HG03103 (cell line): ENCODE measurements at regions not wholly inside any gene's neighbourhood (a gene's known extent, or its start where the extent isn't known, plus 50 kb on each side); places are given as distances from the start of the nearest gene placed in this dataset.

Source experiments
- ATAC-seq: cut with Tn5 transposase; IDR thresholded peaks from one replicate; pipeline ENCODE4 v1.9.1; 2021; ENCODE audit warnings: low read depth; ENCODE audit not compliant: unreplicated experiment

- ATAC-seq: no peak
Observed at GRCh38 chr1:94622757-94623156, 81.2 kb upstream of the F3 start.

- ATAC-seq: no peak
Observed at GRCh38 chr1:94621802-94622201, 80.2 kb upstream of the F3 start.

- no peak for ATAC-seq
Observed at GRCh38 chr1:94621395-94621794, 79.8 kb upstream of the F3 start.

DNA sequence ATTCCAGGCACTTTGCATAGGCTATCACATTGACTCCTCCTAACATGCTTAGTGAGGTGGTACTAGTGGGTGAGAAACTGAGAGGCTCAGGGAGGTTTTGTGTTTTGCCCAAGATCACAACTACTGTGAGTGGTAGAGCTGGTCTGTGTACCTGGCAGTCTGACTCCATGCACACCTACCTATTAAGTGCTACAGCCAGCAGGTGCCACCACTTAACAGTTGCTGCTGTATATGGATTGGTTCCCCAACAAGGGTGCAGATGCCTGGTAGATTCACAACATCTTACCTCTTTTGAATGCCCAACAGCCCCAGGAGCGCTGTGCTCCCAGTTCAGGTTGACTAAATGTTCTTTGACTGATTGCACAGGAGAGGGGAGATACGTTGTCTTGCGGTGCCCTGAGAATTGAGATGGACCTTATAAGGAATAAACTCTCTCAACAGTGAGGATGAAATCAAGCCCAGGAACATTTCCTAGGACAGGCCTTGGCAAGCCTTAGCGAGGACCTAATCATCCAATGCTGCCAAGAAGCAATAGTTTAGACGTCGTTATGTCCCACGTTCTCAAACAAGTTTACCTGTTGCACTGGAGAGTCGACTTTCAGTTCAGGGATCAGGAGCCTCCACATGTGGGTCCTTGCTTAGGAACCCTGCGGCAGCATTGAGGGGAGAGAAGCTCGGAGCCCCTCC, 78.9 kb upstream of the F3 start:
- ATAC-seq: no peak

- no peak for ATAC-seq
Observed at GRCh38 chr1:94619731-94620130, 78.2 kb upstream of the F3 start.

DNA sequence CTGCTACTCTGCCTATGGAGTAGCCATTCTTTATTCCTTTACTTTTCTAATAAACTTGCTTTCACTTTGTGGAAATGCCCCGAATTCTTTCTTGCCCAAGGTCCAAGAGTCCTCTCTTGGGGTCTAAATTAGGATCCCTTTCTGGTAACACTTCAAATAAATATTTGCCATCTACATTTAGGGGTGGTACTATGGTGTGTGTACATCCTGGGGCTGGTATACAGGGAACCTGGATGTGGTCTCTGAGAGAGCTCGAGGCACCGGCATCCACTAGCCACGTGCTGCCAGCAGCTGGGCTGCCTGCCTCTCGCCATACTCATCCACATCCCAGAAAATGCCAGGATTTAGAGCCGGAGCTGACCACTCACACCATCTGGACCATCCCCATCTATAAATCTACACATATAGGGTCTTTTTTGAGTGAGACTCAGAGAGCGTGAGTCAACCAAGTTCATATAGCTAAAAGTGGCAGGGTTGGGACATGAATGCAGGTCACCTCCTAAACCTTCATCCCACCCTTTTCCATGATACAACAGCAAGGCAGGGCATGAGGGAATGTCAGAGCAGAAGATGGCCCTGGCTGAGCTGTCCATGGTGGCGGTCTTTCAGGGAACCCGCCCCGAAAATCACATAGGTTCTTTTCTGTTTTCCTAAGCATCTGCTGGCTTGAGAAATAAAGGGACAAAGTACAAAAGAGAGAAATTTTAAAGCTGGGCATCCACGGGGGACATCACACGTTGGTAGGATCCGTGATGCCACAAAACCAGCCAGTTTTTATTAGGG, 76.6 kb upstream of the F3 start:
- ATAC-seq: no peak

GRCh38 chr1:94617134-94617805, 75.7 kb upstream of the F3 start:
- no peak for ATAC-seq

DNA sequence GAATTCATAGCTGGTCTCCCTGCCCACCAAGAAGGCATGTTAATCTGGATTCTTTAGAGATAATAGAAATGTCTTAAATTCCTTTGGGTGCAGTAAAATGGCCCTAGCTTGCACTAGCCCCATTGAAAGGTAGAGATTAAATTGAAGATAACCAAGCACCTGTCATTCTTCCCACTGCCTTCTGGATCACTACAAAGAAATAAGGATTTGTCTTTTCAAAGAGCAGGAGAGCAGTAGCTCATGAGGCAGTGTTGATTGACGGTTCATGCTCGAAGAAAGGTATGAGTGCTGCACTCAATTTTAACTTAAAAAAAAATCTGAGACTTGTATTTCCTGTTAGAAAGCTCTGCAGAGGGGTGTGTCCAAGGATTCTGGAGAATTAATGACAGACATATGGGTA, 74.9 kb upstream of the F3 start:
- ATAC-seq: no peak

- ATAC-seq: no peak
Observed at GRCh38 chr1:94614996-94615395, 73.4 kb upstream of the F3 start.

DNA sequence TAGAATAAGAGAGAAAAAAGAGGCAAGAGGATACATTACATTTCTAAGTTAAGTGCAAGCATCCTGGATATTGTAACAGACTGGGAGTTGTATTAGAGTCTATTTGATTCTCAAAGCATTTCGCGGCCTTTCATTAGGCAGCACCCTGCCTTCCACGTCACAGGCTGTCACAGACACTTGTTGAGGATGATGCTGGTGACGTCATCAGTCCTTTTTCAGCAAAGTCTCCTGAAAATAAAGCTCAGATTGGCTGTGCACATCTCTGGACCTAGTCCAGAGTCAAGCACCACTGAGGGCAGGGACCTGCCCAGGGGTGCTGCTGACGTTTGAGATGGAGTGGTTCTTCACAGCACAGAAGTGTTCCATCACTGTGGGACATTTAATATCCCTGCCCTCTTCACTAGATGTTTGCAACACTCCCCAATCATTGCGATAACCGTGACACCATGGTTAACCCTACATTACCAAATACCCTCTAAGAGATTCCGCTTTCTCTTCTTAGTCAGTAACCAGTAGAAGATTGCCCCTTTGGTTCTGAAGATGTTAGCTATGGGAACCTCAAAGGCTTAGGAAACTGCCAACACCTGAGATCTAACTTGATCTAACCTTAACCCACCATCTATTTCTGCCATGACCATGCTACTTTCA, 72.7 kb upstream of the F3 start:
- ATAC-seq: no peak

- no peak for ATAC-seq
Observed at GRCh38 chr1:94612525-94613204, 71.1 kb upstream of the F3 start.

DNA sequence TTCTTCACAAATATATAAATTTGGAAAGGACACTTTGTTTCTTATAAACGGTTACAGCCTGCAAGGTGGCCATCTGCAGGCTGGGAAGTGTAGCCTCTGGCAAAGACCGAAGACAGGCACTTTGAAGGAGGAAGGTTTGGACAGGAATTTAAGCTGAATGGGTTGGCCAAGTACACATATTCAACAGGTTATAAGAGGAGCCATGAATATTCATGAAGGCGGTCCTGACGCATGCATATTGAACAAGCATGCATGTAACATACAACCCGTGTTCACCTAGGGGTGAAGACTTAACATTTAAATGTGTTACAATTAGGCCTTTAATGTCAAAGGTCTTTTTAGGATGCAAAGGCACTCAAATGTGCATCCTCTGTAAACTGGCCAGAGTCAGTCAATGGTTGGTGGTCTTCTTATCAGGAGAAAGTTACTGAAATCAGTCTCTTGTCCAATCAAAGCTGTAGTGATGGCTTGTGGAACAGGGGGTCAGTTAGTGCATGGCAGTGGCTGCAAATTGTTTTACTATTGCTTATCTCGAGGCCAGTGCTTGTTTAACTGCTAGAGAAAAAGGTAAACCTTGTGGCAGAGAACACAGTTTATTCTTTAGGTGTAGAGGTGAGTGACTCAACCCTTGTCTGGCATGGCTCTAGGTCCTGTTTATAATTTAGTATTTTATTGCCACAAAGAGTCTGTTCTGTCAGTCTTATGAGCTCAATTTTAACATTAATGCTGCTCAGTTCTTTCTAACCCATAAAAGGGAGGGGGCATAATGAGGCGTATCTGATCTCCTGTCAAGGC, 70.3 kb upstream of the F3 start:
- ATAC-seq: no peak

DNA sequence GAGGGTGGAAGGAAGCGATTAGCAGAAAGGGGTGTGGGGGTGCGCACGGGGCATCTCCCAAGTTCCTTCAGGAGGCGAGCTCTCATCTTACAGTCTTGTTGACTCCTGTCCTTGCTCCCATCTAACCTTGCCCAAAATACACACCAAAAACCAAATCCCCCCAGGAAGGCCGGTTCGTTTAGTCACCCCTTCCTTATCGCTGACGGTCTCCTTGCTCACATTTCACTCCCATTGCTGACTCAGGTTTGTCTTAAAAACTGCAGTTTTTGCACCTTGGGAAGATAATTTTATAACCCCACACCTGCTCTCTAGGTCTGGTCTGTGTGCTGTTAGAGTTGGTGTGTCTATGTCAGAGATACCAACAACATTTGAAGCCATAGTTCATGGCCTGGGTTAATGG, 68.1 kb upstream of the F3 start:
- ATAC-seq: no peak

- no peak for ATAC-seq
Observed at GRCh38 chr1:94608852-94609530, 67.4 kb upstream of the F3 start.

GRCh38 chr1:94608142-94608851, 66.7 kb upstream of the F3 start:
- ATAC-seq: no peak

DNA sequence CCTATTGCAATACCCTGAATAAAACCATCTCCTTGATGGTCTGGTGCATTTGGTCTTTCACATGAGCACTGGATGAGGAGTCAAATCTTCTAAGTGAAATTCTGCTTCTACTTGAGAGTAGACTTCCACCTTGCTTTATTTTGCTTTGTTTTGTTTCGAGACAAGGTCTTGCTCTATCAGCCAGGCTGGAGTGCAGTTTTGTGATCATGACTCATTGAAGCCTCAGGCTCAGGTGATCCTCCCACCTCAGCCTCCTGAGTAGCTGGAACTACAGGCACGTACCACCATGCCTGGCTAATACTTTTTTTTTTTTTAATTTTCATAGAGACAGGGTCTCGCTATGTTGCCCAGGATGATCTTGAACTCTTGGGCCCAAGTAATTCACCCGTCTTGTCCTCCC, 65.8 kb upstream of the F3 start:
- no peak for ATAC-seq

GRCh38 chr1:94606471-94606870, 64.9 kb upstream of the F3 start:
- ATAC-seq: no peak

DNA sequence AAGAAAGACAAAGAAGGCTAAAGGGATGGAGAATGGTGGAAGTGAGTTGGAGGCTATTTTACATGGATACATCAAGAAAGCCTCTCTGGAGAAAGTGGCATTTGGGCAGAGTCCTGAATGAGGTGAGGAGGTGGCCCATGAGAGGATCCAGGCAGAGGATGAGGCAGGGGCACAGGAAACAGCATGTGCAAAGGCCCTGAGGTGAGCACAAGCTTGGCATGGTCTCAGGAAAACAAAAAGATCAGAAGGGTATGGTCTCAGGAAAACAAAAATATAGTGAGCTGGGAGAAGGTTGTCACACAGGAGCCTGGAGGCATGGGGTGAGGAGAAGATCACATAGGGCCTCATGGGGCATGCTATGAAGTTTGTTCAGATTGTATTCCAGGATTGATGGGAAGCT, 62.1 kb upstream of the F3 start:
- ATAC-seq: no peak
